Small intestine (tissue), 7 donors: ENCODE measurements at regions not wholly inside any gene's neighbourhood (a gene's known extent, or its start where the extent isn't known, plus 50 kb on each side); places are given as distances from the start of the nearest gene placed in this dataset.

Source experiments
- DNase-seq, 2 donors: peaks; one replicate each; pipeline versions ENCODE4 v3.0.0 to v3.0.0-alpha.2; 2013
- FAIRE-seq: peaks from 2 replicates; lab custom pipeline; 2012; peaks lifted over from hg19 to GRCh38; lab: Jason Lieb, UNC
- H3K27ac ChIP-seq, 3 donors: one replicate each; pipeline ENCODE4 v1.5.1; 2013; ENCODE audit warnings: low read length in 2 of 3, mild to moderate bottlenecking in 2 of 3, control low read depth in 1 of 3, inconsistent platforms in 1 of 3, low read depth in 1 of 3, moderate library complexity in 1 of 3
- H3K27me3 ChIP-seq, 3 donors: one replicate each; pipeline ENCODE4 v1.6.1; 2013; ENCODE audit warnings: low read length in 3 of 3, inconsistent platforms in 1 of 3; ENCODE audit not compliant: control insufficient read depth in 3 of 3, insufficient read depth in 3 of 3
- H3K36me3 ChIP-seq, 3 donors: one replicate each; pipeline ENCODE4 v1.6.1; 2013; ENCODE audit warnings: low read length in 3 of 3, inconsistent platforms in 1 of 3, low read depth in 1 of 3, mild to moderate bottlenecking in 1 of 3, moderate library complexity in 1 of 3; ENCODE audit not compliant: control insufficient read depth in 3 of 3, insufficient read depth in 2 of 3
- H3K4me1 ChIP-seq, 3 donors: one replicate each; pipeline ENCODE4 v1.6.1; 2013; ENCODE audit warnings: low read length in 2 of 3, inconsistent platforms in 1 of 3, low read depth in 1 of 3, mild to moderate bottlenecking in 1 of 3, moderate library complexity in 1 of 3; ENCODE audit not compliant: control insufficient read depth in 3 of 3, insufficient read depth in 2 of 3
- H3K4me3 ChIP-seq, 3 donors: one replicate each; pipeline ENCODE4 v1.5.1; 2013; ENCODE audit warnings: low read length in 3 of 3, control low read depth in 1 of 3, inconsistent platforms in 1 of 3, low read depth in 1 of 3, mild to moderate bottlenecking in 1 of 3, moderate library complexity in 1 of 3
- H3K9me3 ChIP-seq, 2 donors: one replicate each; pipeline ENCODE4 v1.6.1; 2013; ENCODE audit warnings: low read depth in 1 of 2, low read length in 1 of 2; ENCODE audit not compliant: control insufficient read depth in 2 of 2, insufficient read depth in 1 of 2
- WGBS, 3 donors: extraction: QIAGEN DNeasy Blood & Tissue Kit; methylation state at CpG; one replicate each; pipeline ENCODE4 v1.1.7; 2013; 5-methylcytosine and 5-hydroxymethylcytosine counted together
- donor health status: healthy with polysubstance abuse.
- donor health status: control.
- donor health status: control.
- donor health status: Bipolar disorder and iron deficiency.
- donor health status: healthy.

GRCh38 chr6:137589067-137589848 lies 95.1 kb upstream of the OLIG3 start:
- Histone ChIP-seq H3K4me3 (no peak overlapping the region), H3K36me3 (no peaks in the 10 kb centered on the region), H3K9me3 (peaks cover 0 to 23% of the 10 kb centered on the region in 2 donors), H3K4me1 (no peaks in the 10 kb centered on the region), H3K27me3 (no peaks in the 10 kb centered on the region), H3K27ac (no peak overlapping the region)
- 57 to 69% (median 61%) methylated on average over 9 of the region's 9 CpGs for WGBS, 3 donors
- FAIRE-seq (no peak), DNase-seq (peak; percentile 12 to 42)

- Histone ChIP-seq H3K9me3 (peaks cover 0 to 27% of the 10 kb centered on the region in 2 donors), H3K4me3 (no peak overlapping the region), H3K27ac (no peak overlapping the region), H3K27me3 (no peaks in the 10 kb centered on the region), H3K4me1 (no peaks in the 10 kb centered on the region), H3K36me3 (no peaks in the 10 kb centered on the region)
- FAIRE-seq (no peak), DNase-seq (no peak)
Measured at GRCh38 chr6:137590684-137591083, 96.5 kb upstream of the OLIG3 start.

GRCh38 chr6:137601471-137601870 lies 107.3 kb upstream of the OLIG3 start:
- Histone ChIP-seq H3K27me3 (no peaks in the 10 kb centered on the region), H3K36me3 (no peaks in the 10 kb centered on the region), H3K27ac (no peak overlapping the region), H3K9me3 (no peaks in the 10 kb centered on the region), H3K4me3 (no peak overlapping the region), H3K4me1 (no peaks in the 10 kb centered on the region)
- DNase-seq (peak; percentile 10 to 11), FAIRE-seq (no peak)
- 16 to 49% (median 40%) methylated on average over 4 of the region's 4 CpGs for WGBS, 3 donors

- no peaks in the 10 kb centered on the region for H3K9me3 ChIP-seq
- no peak overlapping the region for H3K27ac ChIP-seq
- H3K4me3 ChIP-seq, result no peak overlapping the region
- no peaks in the 10 kb centered on the region for H3K4me1 ChIP-seq
- DNase-seq (no peak), FAIRE-seq (no peak)
- H3K27me3 ChIP-seq, result no peaks in the 10 kb centered on the region
- 44 to 54% (median 45%) methylated on average over 9 of the region's 9 CpGs for WGBS, 3 donors
- no peaks in the 10 kb centered on the region for H3K36me3 ChIP-seq
Measured at GRCh38 chr6:137602313-137603197, 108.4 kb upstream of the OLIG3 start.

- no peaks in the 10 kb centered on the region for H3K4me1 ChIP-seq
- H3K9me3 ChIP-seq, result peaks cover 0 to 9% of the 10 kb centered on the region in 2 donors
- no peaks in the 10 kb centered on the region for H3K36me3 ChIP-seq
- 61 to 88% (median 80%) methylated on average over 2 of the region's 2 CpGs for WGBS, 3 donors
- H3K27ac ChIP-seq, result no peak overlapping the region
- no peak for DNase-seq
- peaks cover 0 to 2% (median 0%) of the 10 kb centered on the region in 3 donors for H3K27me3 ChIP-seq
- H3K4me3 ChIP-seq, result no peak overlapping the region
- no peak for FAIRE-seq
Measured at GRCh38 chr6:137610702-137611101, 116.5 kb upstream of the OLIG3 start.

- FAIRE-seq (no peak), DNase-seq (no peak)
- Histone ChIP-seq H3K36me3 (no peaks in the 10 kb centered on the region), H3K27ac (no peak overlapping the region), H3K4me3 (no peak overlapping the region), H3K4me1 (no peaks in the 10 kb centered on the region), H3K27me3 (peaks cover 0 to 3% (median 0%) of the 10 kb centered on the region in 3 donors), H3K9me3 (no peaks in the 10 kb centered on the region)
- WGBS, 3 donors, result 56 to 61% (median 58%) methylated on average over 4 of the region's 4 CpGs
Measured at GRCh38 chr6:137623293-137623692, 129.1 kb upstream of the OLIG3 start.

- Histone ChIP-seq H3K9me3 (no peaks in the 10 kb centered on the region), H3K4me1 (no peaks in the 10 kb centered on the region), H3K4me3 (no peak overlapping the region), H3K36me3 (no peaks in the 10 kb centered on the region), H3K27me3 (peaks cover 0 to 3% (median 0%) of the 10 kb centered on the region in 3 donors), H3K27ac (no peak overlapping the region)
- 86 to 97% (median 96%) methylated on average over 8 of the region's 8 CpGs for WGBS, 3 donors
- no peak for FAIRE-seq
- no peak for DNase-seq
Measured at GRCh38 chr6:137625100-137625661, 131.0 kb upstream of the OLIG3 start.

- Histone ChIP-seq H3K9me3 (no peaks in the 10 kb centered on the region), H3K4me3 (no peak overlapping the region), H3K36me3 (no peaks in the 10 kb centered on the region), H3K27ac (no peak overlapping the region), H3K4me1 (no peaks in the 10 kb centered on the region), H3K27me3 (peaks cover 0 to 3% (median 0%) of the 10 kb centered on the region in 3 donors)
- DNase-seq (no peak), FAIRE-seq (no peak)
- WGBS, 3 donors, result 43 to 65% (median 45%) methylated on average over 7 of the region's 7 CpGs
Measured at GRCh38 chr6:137625808-137626207, 131.6 kb upstream of the OLIG3 start.
